ENCODE measurements at regions not wholly inside any gene's neighbourhood (a gene's known extent, or its start where the extent isn't known, plus 50 kb on each side); places are given as distances from the start of the nearest gene placed in this dataset.

DNA sequence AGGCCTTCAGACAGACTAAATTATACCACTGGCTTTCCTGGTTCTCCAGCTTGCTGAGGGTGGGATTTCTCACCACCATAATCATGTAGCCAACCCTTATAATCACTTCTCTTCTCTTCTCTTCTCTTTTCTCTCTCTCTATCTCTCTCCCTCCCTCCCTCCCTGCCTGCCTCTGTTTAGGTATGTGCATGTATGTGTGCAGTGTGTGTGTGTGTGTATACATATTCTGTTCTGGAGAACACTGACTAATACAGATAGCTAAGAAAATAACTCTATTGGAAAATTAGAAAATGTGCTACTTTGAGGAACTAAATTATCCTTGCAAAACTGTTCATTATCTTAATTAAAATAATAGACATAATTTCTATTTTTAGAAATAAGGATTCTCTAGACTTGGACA, 118.6 kb upstream of the GADL1 start:
- no peak overlapping the region for H3K4me3 ChIP-seq (ENCODE audit: low read depth, low read length, poor library complexity, severe bottlenecking)
- H3K79me2 ChIP-seq (ENCODE audit: insufficient read depth, low read length) = no peaks in the 10 kb centered on the region
- H3K27me3 ChIP-seq (ENCODE audit: insufficient read depth, low read length) = no peaks in the 10 kb centered on the region
- H3K4me1 ChIP-seq (ENCODE audit: insufficient read depth, low read length, severe bottlenecking) = no peaks in the 10 kb centered on the region
- no peaks in the 10 kb centered on the region for H3F3A ChIP-seq (ENCODE audit: insufficient read depth, low read length)
- H3K27ac ChIP-seq (ENCODE audit: low read depth, low read length, poor library complexity, severe bottlenecking) = no peak overlapping the region
- H3K9ac ChIP-seq (ENCODE audit: low read length) = no peak overlapping the region
- no peaks in the 10 kb centered on the region for H3K36me3 ChIP-seq (ENCODE audit: insufficient read depth, low read length)
- H4K20me1 ChIP-seq (ENCODE audit: insufficient read depth, low read length) = no peaks in the 10 kb centered on the region
- no peaks in the 10 kb centered on the region for H3K9me3 ChIP-seq (ENCODE audit: low read length)
- no peak for TF ChIP-seq EZH2 (IDR thresholded peaks at IDR 0.05; ENCODE audit: borderline replicate concordance, low read length)
- TF ChIP-seq, protein P1, sequence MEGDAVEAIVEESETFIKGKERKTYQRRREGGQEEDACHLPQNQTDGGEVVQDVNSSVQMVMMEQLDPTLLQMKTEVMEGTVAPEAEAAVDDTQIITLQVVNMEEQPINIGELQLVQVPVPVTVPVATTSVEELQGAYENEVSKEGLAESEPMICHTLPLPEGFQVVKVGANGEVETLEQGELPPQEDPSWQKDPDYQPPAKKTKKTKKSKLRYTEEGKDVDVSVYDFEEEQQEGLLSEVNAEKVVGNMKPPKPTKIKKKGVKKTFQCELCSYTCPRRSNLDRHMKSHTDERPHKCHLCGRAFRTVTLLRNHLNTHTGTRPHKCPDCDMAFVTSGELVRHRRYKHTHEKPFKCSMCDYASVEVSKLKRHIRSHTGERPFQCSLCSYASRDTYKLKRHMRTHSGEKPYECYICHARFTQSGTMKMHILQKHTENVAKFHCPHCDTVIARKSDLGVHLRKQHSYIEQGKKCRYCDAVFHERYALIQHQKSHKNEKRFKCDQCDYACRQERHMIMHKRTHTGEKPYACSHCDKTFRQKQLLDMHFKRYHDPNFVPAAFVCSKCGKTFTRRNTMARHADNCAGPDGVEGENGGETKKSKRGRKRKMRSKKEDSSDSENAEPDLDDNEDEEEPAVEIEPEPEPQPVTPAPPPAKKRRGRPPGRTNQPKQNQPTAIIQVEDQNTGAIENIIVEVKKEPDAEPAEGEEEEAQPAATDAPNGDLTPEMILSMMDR (IDR thresholded peaks at IDR 0.05; ENCODE audit: low read length) = no peak
- H2AFZ ChIP-seq (ENCODE audit: low read length) = no peak overlapping the region
- no peak overlapping the region for H3K4me2 ChIP-seq (ENCODE audit: low read length)
- H3K9me2 ChIP-seq (ENCODE audit: low read depth, low read length) = no peaks in the 10 kb centered on the region

DNA sequence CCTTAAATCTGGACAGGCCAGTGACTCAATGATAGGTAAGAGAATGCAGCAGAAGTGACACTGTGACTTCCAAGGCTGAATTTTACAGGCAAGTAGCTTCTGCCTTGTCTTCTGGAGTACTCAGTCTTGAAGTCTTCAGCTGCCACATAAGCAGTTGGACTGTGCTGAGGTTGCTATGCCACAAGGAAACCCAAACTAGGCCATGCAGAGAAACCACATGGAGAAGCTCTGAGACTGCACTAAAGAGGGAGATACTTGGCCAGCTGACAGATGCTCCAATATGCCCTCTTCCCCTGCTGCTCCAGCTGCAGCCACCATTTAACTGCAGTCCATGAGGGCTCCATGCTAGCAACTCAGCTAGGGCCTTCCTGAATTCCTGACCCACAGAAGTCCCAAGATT, 119.4 kb upstream of the GADL1 start:
- no peaks in the 10 kb centered on the region for H3F3A ChIP-seq (ENCODE audit: insufficient read depth, low read length)
- no peaks in the 10 kb centered on the region for H3K4me1 ChIP-seq (ENCODE audit: insufficient read depth, low read length, severe bottlenecking)
- no peaks in the 10 kb centered on the region for H3K36me3 ChIP-seq (ENCODE audit: insufficient read depth, low read length)
- no peaks in the 10 kb centered on the region for H3K9me2 ChIP-seq (ENCODE audit: low read depth, low read length)
- TF ChIP-seq, protein P1 (IDR thresholded peaks at IDR 0.05; ENCODE audit: low read length) = no peak
- no peak for TF ChIP-seq EZH2 (IDR thresholded peaks at IDR 0.05; ENCODE audit: borderline replicate concordance, low read length)
- no peak overlapping the region for H3K4me2 ChIP-seq (ENCODE audit: low read length)
- H3K79me2 ChIP-seq (ENCODE audit: insufficient read depth, low read length) = no peaks in the 10 kb centered on the region
- H3K27me3 ChIP-seq (ENCODE audit: insufficient read depth, low read length) = no peaks in the 10 kb centered on the region
- H3K27ac ChIP-seq (ENCODE audit: low read depth, low read length, poor library complexity, severe bottlenecking) = no peak overlapping the region
- no peak overlapping the region for H2AFZ ChIP-seq (ENCODE audit: low read length)
- H3K4me3 ChIP-seq (ENCODE audit: low read depth, low read length, poor library complexity, severe bottlenecking) = no peak overlapping the region
- H4K20me1 ChIP-seq (ENCODE audit: insufficient read depth, low read length) = no peaks in the 10 kb centered on the region
- H3K9ac ChIP-seq (ENCODE audit: low read length) = no peak overlapping the region
- H3K9me3 ChIP-seq (ENCODE audit: low read length) = no peaks in the 10 kb centered on the region

DNA sequence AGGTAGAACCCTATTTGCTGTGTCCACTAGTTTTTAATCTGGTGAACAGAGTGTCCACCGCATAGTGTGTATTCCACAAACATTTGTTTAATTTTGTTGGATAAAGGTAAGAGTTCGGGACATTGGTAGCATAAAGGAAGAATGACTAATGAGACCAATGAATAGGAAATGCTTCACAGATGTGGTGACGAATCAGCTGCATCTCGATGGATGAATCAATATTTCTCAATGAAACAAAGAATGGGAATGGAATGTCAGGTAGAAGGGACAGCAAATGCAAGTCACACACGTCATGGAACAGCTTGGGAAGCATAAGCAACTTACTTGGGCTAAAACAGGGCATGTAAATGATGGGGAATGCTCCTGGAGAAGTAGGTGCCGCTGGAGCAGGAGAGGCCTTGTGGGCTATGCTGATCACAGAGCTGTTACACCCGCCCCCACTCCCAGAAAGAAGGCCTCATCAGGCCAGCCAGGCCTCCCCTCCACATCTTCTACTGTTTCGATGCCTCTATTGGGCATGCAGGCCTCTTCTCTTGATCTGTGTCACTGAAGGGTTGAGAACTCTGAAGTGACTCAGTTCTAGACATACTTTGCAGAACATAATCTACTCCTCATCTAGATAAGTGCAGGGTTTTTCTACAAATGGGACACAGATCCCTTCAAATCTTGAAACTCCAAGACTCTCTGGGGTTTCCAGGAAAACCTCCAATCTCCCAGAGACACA, 120.0 kb upstream of the GADL1 start:
- Histone ChIP-seq H3K9me3 (ENCODE audit: low read length) (no peaks in the 10 kb centered on the region), H3K27me3 (ENCODE audit: insufficient read depth, low read length) (no peaks in the 10 kb centered on the region), H4K20me1 (ENCODE audit: insufficient read depth, low read length) (no peaks in the 10 kb centered on the region), H3K4me1 (ENCODE audit: insufficient read depth, low read length, severe bottlenecking) (no peaks in the 10 kb centered on the region), H3K4me2 (ENCODE audit: low read length) (no peak overlapping the region), H3K27ac (ENCODE audit: low read depth, low read length, poor library complexity, severe bottlenecking) (no peak overlapping the region), H3K79me2 (ENCODE audit: insufficient read depth, low read length) (no peaks in the 10 kb centered on the region), H3K36me3 (ENCODE audit: insufficient read depth, low read length) (no peaks in the 10 kb centered on the region), H3K9ac (ENCODE audit: low read length) (no peak overlapping the region), H3F3A (ENCODE audit: insufficient read depth, low read length) (no peaks in the 10 kb centered on the region), H2AFZ (ENCODE audit: low read length) (no peak overlapping the region), H3K4me3 (ENCODE audit: low read depth, low read length, poor library complexity, severe bottlenecking) (no peak overlapping the region), H3K9me2 (ENCODE audit: low read depth, low read length) (no peaks in the 10 kb centered on the region)
- TF ChIP-seq, protein P1 (IDR thresholded peaks at IDR 0.05; ENCODE audit: low read length) = no peak
- no peak for TF ChIP-seq EZH2 (IDR thresholded peaks at IDR 0.05; ENCODE audit: borderline replicate concordance, low read length)
